Neural progenitor cell (in vitro differentiated cells): ENCODE measurements at regions not wholly inside any gene's neighbourhood (a gene's known extent, or its start where the extent isn't known, plus 50 kb on each side); places are given as distances from the start of the nearest gene placed in this dataset.

Experiments used
- CTCF ChIP-seq: fragments of 200-600 bp; sonication (generic); IDR thresholded peaks from 2 replicates; pipeline ENCODE4 v1.5.1; 2017; ENCODE audit warnings: antibody characterized with exemption, mild to moderate bottlenecking
- EZH2 ChIP-seq: fragments of 200-600 bp; sonication (generic); IDR thresholded peaks from 2 replicates; pipeline ENCODE4 v1.6.1; 2017; ENCODE audit warnings: antibody characterized with exemption, mild to moderate bottlenecking, moderate library complexity
- EZH2phosphoT487 ChIP-seq: fragments of 200-600 bp; sonication (generic); IDR thresholded peaks from 2 replicates; pipeline ENCODE4 v1.6.1; 2017; ENCODE audit warnings: antibody characterized with exemption

GRCh38 chr14:42856106-42856505 lies 1249.4 kb downstream of the LRFN5 start:
- TF ChIP-seq EZH2 (no peak), CTCF (no peak), EZH2phosphoT487 (no peak)
